ENCODE measurements at regions not wholly inside any gene's neighbourhood (a gene's known extent, or its start where the extent isn't known, plus 50 kb on each side); places are given as distances from the start of the nearest gene placed in this dataset.

DNA sequence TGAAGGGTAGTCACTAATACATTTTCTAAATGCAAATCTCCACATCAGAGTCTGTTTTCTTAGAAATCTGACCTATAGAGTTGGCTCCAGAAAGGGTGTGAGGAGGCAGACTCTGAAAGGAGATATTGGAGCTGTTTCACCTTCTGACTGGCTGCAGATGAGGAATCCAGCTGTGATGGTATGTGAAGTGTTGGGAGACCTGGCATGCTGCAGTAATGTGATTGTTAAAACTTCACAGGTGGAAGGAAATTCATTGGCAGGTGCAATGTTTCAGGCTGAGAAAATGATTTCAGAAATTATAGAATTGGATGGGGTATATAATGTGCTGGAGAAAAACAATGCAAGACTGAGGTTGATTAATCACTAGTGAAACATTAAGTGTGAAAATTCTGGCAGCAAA lies 1134.0 kb upstream of the LRRN3 start:
- POLR2A ChIA-PET (ENCODE audit: unreplicated experiment): interaction anchor here (0.5 to 0.7 kb wide), 2 partner anchors 29 to 337 kb away, joined by 5 read pairs; no protein-coding TSS in a partner anchor
- DNase-seq (no peak), ATAC-seq (no peak)
- Histone ChIP-seq H3K4me1 (ENCODE audit: insufficient read depth, low read length) (no peaks in the 10 kb centered on the region), H3K4me3 (ENCODE audit: low read length) (no peak overlapping the region), H3K9ac (ENCODE audit: low read length) (no peak overlapping the region), H3K9me2 (replicated peaks; ENCODE audit: low read length) (no peaks in the 10 kb centered on the region), H3K4me2 (ENCODE audit: low read length) (no peak overlapping the region), H3K79me2 (ENCODE audit: low read length) (no peaks in the 10 kb centered on the region), H3K9me3 (ENCODE audit: low read length) (no peaks in the 10 kb centered on the region), H4K20me1 (ENCODE audit: low read length) (no peaks in the 10 kb centered on the region), H2AFZ (ENCODE audit: low read length) (no peak overlapping the region), H3F3A (ENCODE audit: low read length, unreplicated experiment) (no peaks in the 10 kb centered on the region), H3K36me3 (ENCODE audit: low read depth, low read length) (no peaks in the 10 kb centered on the region), H3K27me3 (ENCODE audit: low read length) (no peaks in the 10 kb centered on the region), H3K27ac (ENCODE audit: low read length) (no peak overlapping the region)
- TF ChIP-seq EZH2phosphoT487 (IDR thresholded peaks at IDR 0.05; ENCODE audit: borderline replicate concordance, low read length) (no peak), EZH2 (IDR thresholded peaks at IDR 0.05; ENCODE audit: low read length, unreplicated experiment) (no peak)
- TF ChIP-seq, protein P1, sequence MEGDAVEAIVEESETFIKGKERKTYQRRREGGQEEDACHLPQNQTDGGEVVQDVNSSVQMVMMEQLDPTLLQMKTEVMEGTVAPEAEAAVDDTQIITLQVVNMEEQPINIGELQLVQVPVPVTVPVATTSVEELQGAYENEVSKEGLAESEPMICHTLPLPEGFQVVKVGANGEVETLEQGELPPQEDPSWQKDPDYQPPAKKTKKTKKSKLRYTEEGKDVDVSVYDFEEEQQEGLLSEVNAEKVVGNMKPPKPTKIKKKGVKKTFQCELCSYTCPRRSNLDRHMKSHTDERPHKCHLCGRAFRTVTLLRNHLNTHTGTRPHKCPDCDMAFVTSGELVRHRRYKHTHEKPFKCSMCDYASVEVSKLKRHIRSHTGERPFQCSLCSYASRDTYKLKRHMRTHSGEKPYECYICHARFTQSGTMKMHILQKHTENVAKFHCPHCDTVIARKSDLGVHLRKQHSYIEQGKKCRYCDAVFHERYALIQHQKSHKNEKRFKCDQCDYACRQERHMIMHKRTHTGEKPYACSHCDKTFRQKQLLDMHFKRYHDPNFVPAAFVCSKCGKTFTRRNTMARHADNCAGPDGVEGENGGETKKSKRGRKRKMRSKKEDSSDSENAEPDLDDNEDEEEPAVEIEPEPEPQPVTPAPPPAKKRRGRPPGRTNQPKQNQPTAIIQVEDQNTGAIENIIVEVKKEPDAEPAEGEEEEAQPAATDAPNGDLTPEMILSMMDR (conservative IDR thresholded peaks at IDR 0.05; ENCODE audit: low read depth, low read length): no peak
- no TSS peak for BruUV-seq (replicated peaks)
- intact Hi-C loops (cut with micrococcal nuclease): no loop called here
- CTCF ChIA-PET: no interaction called here

DNA sequence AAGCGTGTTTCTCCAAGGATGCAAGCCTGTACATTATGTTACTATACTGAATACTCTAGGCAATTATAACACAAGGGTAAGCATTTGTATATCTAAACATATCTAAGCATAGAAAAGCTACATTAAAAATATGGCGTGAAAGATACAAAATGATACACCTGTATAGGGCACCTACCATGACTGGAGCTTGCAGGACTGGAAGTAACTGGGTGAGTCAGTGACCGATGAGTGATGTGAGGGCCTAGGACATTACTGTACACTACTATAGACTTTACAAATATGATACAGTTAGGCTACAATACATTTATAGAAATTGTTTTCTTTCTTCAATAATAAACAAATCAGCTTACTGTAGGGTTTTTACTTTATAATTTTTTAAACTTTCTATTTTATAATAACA lies 1127.2 kb upstream of the LRRN3 start:
- DNase-seq (peak; percentile 59), ATAC-seq (peak; percentile 45)
- no peaks in the 10 kb centered on the region for H3K9me3 ChIP-seq (ENCODE audit: low read length)
- H4K20me1 ChIP-seq (ENCODE audit: low read length): no peaks in the 10 kb centered on the region
- no TSS peak for BruUV-seq (replicated peaks)
- no peaks in the 10 kb centered on the region for H3F3A ChIP-seq (ENCODE audit: low read length, unreplicated experiment)
- POLR2A ChIA-PET (ENCODE audit: unreplicated experiment): no interaction called here
- H3K4me1 ChIP-seq (ENCODE audit: insufficient read depth, low read length): peaks cover 28% of the 10 kb centered on the region
- CTCF ChIA-PET: no interaction called here
- no peaks in the 10 kb centered on the region for H3K36me3 ChIP-seq (ENCODE audit: low read depth, low read length)
- no peak for TF ChIP-seq EZH2phosphoT487 (IDR thresholded peaks at IDR 0.05; ENCODE audit: borderline replicate concordance, low read length)
- TF ChIP-seq, protein P1 (conservative IDR thresholded peaks at IDR 0.05; ENCODE audit: low read depth, low read length): no peak
- H3K9me2 ChIP-seq (replicated peaks; ENCODE audit: low read length): no peaks in the 10 kb centered on the region
- H3K4me3 ChIP-seq (ENCODE audit: low read length): no peak overlapping the region
- intact Hi-C loops (cut with micrococcal nuclease): no loop called here
- H3K9ac ChIP-seq (ENCODE audit: low read length): no peak overlapping the region
- H3K79me2 ChIP-seq (ENCODE audit: low read length): no peaks in the 10 kb centered on the region
- H3K27ac ChIP-seq (ENCODE audit: low read length): no peak overlapping the region
- no peaks in the 10 kb centered on the region for H3K27me3 ChIP-seq (ENCODE audit: low read length)
- H2AFZ ChIP-seq (ENCODE audit: low read length): no peak overlapping the region
- no peak overlapping the region for H3K4me2 ChIP-seq (ENCODE audit: low read length)

DNA sequence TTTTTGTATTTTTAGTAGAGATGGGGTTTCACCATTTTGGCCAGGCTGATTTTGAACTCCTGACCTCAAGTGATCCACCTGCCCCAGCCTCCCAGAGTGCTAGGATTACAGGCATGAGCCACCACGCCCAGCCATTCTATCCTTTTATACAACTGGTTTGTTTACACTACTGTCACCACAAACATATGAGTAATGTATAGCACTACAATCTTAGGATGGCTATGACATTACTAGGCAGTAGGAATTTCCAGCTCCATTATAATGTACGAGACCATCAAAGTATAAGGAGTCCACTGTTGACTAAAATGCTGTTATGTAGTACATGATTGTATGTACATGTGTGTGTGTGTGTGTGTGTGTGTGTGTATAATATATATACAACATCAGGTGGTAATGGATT lies 1126.1 kb upstream of the LRRN3 start:
- peak; percentile 97 for ATAC-seq
- peak; percentile 85 for DNase-seq
- CTCF ChIA-PET: no interaction called here

More for the DNA sequence above, 1126.1 kb upstream of the LRRN3 start:
- H3K4me3 ChIP-seq (ENCODE audit: low read length): no peak overlapping the region
- H3K4me2 ChIP-seq (ENCODE audit: low read length): peak overlapping the region; percentile 28; the same call in 1 of the 2 replicates
- TF ChIP-seq, protein P1 (conservative IDR thresholded peaks at IDR 0.05; ENCODE audit: low read depth, low read length): no peak
- TF ChIP-seq EZH2phosphoT487 (IDR thresholded peaks at IDR 0.05; ENCODE audit: borderline replicate concordance, low read length) (no peak), EZH2 (IDR thresholded peaks at IDR 0.05; ENCODE audit: low read length, unreplicated experiment) (no peak)
- no peaks in the 10 kb centered on the region for H4K20me1 ChIP-seq (ENCODE audit: low read length)
- no peaks in the 10 kb centered on the region for H3K36me3 ChIP-seq (ENCODE audit: low read depth, low read length)
- BruUV-seq (replicated peaks): no TSS peak
- no peaks in the 10 kb centered on the region for H3K79me2 ChIP-seq (ENCODE audit: low read length)
- H3K9me3 ChIP-seq (ENCODE audit: low read length): no peaks in the 10 kb centered on the region
- H3F3A ChIP-seq (ENCODE audit: low read length, unreplicated experiment): no peaks in the 10 kb centered on the region
- no peaks in the 10 kb centered on the region for H3K9me2 ChIP-seq (replicated peaks; ENCODE audit: low read length)
- H3K4me1 ChIP-seq (ENCODE audit: insufficient read depth, low read length): peaks cover 28% of the 10 kb centered on the region
- no peak overlapping the region for H3K9ac ChIP-seq (ENCODE audit: low read length)
- intact Hi-C loops (cut with micrococcal nuclease): no loop called here
- POLR2A ChIA-PET (ENCODE audit: unreplicated experiment): no interaction called here
- H3K27me3 ChIP-seq (ENCODE audit: low read length): no peaks in the 10 kb centered on the region
- peak overlapping the region; percentile 31; the same call in 1 of the 2 replicates for H3K27ac ChIP-seq (ENCODE audit: low read length)
- H2AFZ ChIP-seq (ENCODE audit: low read length): no peak overlapping the region

All from PC-3 (cell line).